GM12875 (cell line): ENCODE measurements at regions not wholly inside any gene's neighbourhood (a gene's known extent, or its start where the extent isn't known, plus 50 kb on each side); places are given as distances from the start of the nearest gene placed in this dataset.
A peak's percentile ranks its signal among the peaks of the same experiment; 100 is the strongest.
"Not testable (repeated sequence)": the region's sequence is repeated elsewhere in the genome, so short reads cannot be mapped to it uniquely, and the experiment has no call there.

Experiments
- H3K4me3 ChIP-seq: one replicate; pipeline ENCODE4 v1.5.1; 2011; ENCODE audit warnings: low read depth, low read length, control low read depth
- TF ChIP-seq, protein P1 (sequence below): IDR thresholded peaks from 2 replicates; pipeline ENCODE4 v1.5.1; 2011; ENCODE audit warnings: low read depth, mild to moderate bottlenecking, control low read depth, inconsistent platforms, low read length, moderate library complexity, borderline replicate concordance; ENCODE audit not compliant: insufficient read depth

DNA sequence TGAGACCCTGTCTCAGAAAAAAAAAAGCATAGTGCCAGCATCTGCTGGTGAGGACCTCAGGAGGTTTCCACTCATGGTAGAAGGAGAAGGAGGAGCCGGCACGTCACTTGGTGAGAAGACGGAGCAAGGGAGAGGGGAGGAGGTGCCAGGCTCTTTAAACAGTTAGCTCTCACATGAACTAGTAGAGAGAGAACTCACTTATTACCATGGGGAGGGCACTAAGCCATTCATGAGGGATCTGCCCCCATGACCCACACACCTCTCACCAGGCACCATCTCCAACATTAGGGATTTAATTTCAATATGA is 62.9 kb upstream of the VKORC1L1 start:
- H3K4me3 ChIP-seq: peak overlapping the region; percentile 3
- TF ChIP-seq, protein P1, sequence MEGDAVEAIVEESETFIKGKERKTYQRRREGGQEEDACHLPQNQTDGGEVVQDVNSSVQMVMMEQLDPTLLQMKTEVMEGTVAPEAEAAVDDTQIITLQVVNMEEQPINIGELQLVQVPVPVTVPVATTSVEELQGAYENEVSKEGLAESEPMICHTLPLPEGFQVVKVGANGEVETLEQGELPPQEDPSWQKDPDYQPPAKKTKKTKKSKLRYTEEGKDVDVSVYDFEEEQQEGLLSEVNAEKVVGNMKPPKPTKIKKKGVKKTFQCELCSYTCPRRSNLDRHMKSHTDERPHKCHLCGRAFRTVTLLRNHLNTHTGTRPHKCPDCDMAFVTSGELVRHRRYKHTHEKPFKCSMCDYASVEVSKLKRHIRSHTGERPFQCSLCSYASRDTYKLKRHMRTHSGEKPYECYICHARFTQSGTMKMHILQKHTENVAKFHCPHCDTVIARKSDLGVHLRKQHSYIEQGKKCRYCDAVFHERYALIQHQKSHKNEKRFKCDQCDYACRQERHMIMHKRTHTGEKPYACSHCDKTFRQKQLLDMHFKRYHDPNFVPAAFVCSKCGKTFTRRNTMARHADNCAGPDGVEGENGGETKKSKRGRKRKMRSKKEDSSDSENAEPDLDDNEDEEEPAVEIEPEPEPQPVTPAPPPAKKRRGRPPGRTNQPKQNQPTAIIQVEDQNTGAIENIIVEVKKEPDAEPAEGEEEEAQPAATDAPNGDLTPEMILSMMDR: no peak

DNA sequence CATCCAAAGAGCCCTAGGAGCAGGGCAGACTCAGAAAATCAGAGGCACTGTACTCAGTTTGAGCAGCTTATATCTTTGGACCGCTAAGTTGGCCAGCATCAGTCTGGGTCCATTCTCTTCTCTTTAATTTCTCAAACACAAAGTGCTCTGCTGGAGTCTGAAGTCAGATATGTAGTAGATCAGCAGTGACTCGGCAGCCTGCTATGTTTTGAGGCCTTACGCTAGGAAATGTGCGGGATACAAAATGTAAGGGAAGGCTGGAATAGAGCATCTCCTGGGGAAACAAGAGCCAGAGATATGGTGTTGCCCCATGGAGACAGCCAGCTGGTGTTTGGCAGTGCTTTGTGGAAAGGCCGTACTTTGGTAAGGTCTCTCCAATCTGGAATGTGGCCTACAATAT is 60.6 kb upstream of the VKORC1L1 start:
- no peak overlapping the region for H3K4me3 ChIP-seq
- TF ChIP-seq, protein P1: no peak

DNA sequence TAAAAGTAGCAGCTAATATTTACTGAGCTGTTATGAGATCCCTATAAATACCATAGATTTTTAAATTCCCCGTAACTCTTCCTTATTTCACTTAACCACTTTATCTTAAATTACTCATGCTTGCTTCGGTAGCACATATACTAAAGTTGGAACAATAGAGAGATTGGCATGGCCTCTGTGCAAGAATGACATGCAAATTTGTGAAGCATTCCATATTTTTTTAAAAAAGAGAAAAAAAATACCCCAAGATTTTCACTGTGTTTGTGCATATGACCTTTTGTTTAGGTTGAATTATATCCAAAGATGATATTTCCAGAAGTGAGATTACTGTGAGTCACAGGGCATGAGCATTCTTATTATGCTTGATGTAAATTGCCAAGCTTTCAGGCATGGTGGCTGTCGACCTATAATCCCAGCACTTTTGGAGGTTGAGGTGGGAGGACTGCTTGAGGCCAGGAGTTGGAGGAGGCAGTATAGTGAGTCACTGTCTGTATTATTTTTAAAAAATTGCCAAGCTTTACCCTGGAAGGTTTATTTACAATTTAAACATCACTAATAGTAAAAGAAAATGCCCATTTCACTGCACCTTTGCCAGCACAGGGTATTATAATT is 58.2 kb upstream of the VKORC1L1 start:
- not testable (repeated sequence) for H3K4me3 ChIP-seq

DNA sequence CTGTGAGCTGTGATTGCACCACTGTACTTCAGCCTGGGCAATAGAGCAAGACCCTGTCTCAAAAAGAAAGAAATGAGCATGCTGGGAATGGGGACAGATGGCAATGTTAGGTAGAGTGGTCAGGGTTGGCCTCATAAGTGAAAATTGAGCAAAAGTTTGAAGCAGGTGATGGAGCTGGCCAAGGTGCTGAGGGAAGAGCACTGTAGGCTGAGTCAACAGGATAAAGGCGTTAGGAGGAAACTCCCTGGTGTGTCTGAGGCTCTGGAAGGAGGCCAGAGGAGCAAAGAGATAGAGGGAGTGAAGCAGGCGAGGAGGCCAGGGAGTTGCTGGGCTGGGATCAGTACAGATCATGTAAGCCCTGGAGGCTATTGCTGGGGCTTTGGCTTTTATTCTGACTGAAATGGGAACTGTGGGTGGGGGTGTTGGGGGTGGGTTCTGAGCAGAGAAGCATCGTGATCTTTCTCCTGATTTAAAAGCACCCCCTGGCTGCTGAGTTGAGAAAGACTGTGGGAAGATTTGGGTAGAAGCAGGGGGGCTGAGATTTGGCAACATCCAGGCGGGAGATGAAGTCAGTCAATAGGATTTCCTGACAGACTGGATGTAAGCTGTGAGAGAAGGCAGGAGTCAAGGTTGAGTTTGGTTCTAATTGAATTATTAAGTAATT is 52.5 kb upstream of the VKORC1L1 start:
- TF ChIP-seq, protein P1: no peak
- no peak overlapping the region for H3K4me3 ChIP-seq
